ENCODE measurements at regions not wholly inside any gene's neighbourhood (a gene's known extent, or its start where the extent isn't known, plus 50 kb on each side); places are given as distances from the start of the nearest gene placed in this dataset.

DNA sequence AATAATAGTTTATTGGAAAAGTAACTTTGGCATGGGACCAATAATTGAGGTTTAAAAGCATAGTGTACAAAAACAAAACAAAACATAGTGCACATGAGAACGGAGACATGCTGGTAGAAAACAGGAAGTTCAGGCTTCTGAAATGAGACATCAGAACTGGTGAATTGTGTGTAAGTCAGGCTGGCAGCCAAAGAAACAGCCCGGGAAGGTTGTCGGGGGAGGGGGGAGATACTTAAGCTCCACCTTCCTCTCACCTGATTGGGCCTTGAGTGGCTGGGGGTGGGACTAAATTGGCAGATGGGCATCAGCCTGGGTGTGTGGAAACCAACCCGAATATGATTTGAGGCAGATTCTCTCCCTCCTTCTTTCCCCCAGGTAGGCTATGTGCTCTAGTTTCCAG lies 256.3 kb downstream of the SMARCA2 start (continued):
- TF ChIP-seq IRF3 (IDR thresholded peaks at IDR 0.05) (no peak), TCF7 (IDR thresholded peaks at IDR 0.05; ENCODE audit: borderline replicate concordance) (no peak), RUNX3 (IDR thresholded peaks at IDR 0.05; ENCODE audit: low read length) (no peak), HDAC2 (IDR thresholded peaks at IDR 0.05) (no peak), RAD51 (IDR thresholded peaks at IDR 0.05) (no peak), STAT1 (conservative IDR thresholded peaks at IDR 0.05) (no peak), SMARCA5 (IDR thresholded peaks at IDR 0.05) (peak; percentile 73; the same call in 1 of the 2 replicates), ZNF592 (IDR thresholded peaks at IDR 0.05) (no peak)

DNA sequence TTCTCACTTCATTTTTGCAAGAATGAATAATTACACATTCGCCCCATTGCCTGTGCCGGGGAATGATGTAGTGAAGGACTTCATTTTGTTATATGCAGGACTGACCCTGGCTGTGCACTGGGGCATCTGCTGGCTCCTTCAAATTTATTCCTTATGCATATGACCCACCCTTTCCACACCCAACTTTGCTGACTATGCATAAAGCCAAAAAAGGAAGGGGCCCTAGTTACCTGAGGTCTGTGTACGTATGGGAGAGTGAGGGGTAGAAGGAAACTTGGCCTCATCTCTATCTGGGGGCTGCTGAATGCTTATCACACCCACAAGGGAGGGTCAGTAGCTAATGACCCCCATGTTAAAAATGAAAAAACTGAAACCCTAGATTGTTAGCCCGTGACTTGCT lies 259.6 kb downstream of the SMARCA2 start:
- 46% methylated on average over 4 of the region's 4 CpGs for WGBS (ENCODE audit: insufficient coverage, insufficient replicate concordance, low lambda C conversion rate, missing lambda C conversion rate)
- ChIA-PET RAD21 (ENCODE audit: unreplicated experiment) (no interaction called here), CTCF (no interaction called here), SMC1A (ENCODE audit: uncharacterized antibody, unreplicated experiment) (interaction anchor here (1.0 to 1.6 kb wide), 3 partner anchors 13 to 142 kb away, joined by 3 read pairs; no protein-coding TSS in a partner anchor), POLR2A (no interaction called here)
- TF ChIP-seq SREBF2 (IDR thresholded peaks at IDR 0.05; ENCODE audit: low read length) (no peak), CHD2 (IDR thresholded peaks at IDR 0.05; ENCODE audit: borderline replicate concordance, low read depth, low read length) (no peak), RUNX3 (IDR thresholded peaks at IDR 0.05; ENCODE audit: low read length) (no peak), SUPT20H (IDR thresholded peaks at IDR 0.05; ENCODE audit: borderline replicate concordance, control insufficient read depth, low read depth, low read length) (no peak), RCOR1 (conservative IDR thresholded peaks at IDR 0.05; ENCODE audit: low read depth, low read length) (no peak), STAT3 (IDR thresholded peaks at IDR 0.05; ENCODE audit: low read depth, low read length) (no peak), TCF3 (IDR thresholded peaks at IDR 0.05; ENCODE audit: borderline replicate concordance, insufficient read depth, low read depth, low read length) (no peak)
- H3K4me3 ChIP-seq, result no peak overlapping the region
- no peaks in the 10 kb centered on the region for H3K36me3 ChIP-seq (ENCODE audit: control insufficient read depth in 2 of 2, insufficient read depth in 2 of 2, low read length in 1 of 2)
- no peaks in the 10 kb centered on the region for H3K79me2 ChIP-seq (ENCODE audit: control insufficient read depth, insufficient read depth, low read length)
- no peak overlapping the region for H3K4me2 ChIP-seq (ENCODE audit: control insufficient read depth, insufficient read depth)
- DNase-seq (ENCODE audit: low read depth, low spot score), result no peak
- no peak overlapping the region for H3K9ac ChIP-seq (ENCODE audit: control insufficient read depth, insufficient read depth, low read length)
- FAIRE-seq, result no peak
- H3K27ac ChIP-seq (ENCODE audit: control insufficient read depth, insufficient read depth), result no peak overlapping the region
- H3K27me3 ChIP-seq (replicated peaks in 1 of 2; ENCODE audit: control insufficient read depth in 2 of 2, insufficient read depth in 2 of 2, low read length in 1 of 2), result no peaks in the 10 kb centered on the region; a peak in 1 of 4 replicates
- intact Hi-C loops (cut with micrococcal nuclease; ENCODE audit: unreplicated experiment) (loop anchor here (10.0 kb wide), 1 partner anchor 1540 kb away; no protein-coding TSS in a partner anchor), in situ Hi-C loops (cut with MboI) (loop anchor here (10.0 kb wide), 1 partner anchor 1540 kb away; no protein-coding TSS in a partner anchor)
- no peaks in the 10 kb centered on the region for H4K20me1 ChIP-seq (ENCODE audit: control insufficient read depth, insufficient read depth)
- no peak for ATAC-seq
- no TSS peak for BruUV-seq (replicated peaks)
- no peak overlapping the region for H2AFZ ChIP-seq (ENCODE audit: control insufficient read depth, low read depth, low read length)
- no peaks in the 10 kb centered on the region for H3K4me1 ChIP-seq (ENCODE audit: control insufficient read depth, insufficient read depth, low read length)
- H3K9me3 ChIP-seq (replicated peaks; ENCODE audit: control insufficient read depth, insufficient read depth, low read length), result no peaks in the 10 kb centered on the region; the same call in 1 of the 3 replicates
